GM12878 (cell line): ENCODE measurements at regions not wholly inside any gene's neighbourhood (a gene's known extent, or its start where the extent isn't known, plus 50 kb on each side); places are given as distances from the start of the nearest gene placed in this dataset.

Experiments
- CEBPB ChIP-seq, 2 experiments: fragments of 150-350 bp in 1 of 2; IDR thresholded peaks; 2 replicates each; pipeline ENCODE4 v1.6.1; 2012 to 2014; ENCODE audit warnings: low read depth in 2 of 2, low read length in 2 of 2, borderline replicate concordance in 1 of 2, inconsistent platforms in 1 of 2
- MEF2A ChIP-seq: IDR thresholded peaks from 2 replicates; pipeline ENCODE4 v1.6.1; 2011; ENCODE audit warnings: low read depth, mild to moderate bottlenecking, low read length, moderate library complexity; ENCODE audit not compliant: insufficient read depth
- RAD21 ChIP-seq: IDR thresholded peaks from 2 replicates; pipeline ENCODE4 v1.6.1; 2011; ENCODE audit warnings: mild to moderate bottlenecking, low read depth, low read length, moderate library complexity; ENCODE audit not compliant: insufficient read depth
- TF ChIP-seq, protein P1 (sequence below), 3 experiments: IDR thresholded peaks in 2 of 3; conservative IDR thresholded peaks in 1 of 3; 2 replicates each; pipeline ENCODE4 v1.5.1; 2011; ENCODE audit warnings: low read depth in 3 of 3, low read length in 3 of 3, mild to moderate bottlenecking in 3 of 3, control low read depth in 2 of 3, moderate library complexity in 2 of 3, inconsistent platforms in 1 of 3, mixed read lengths in 1 of 3; ENCODE audit not compliant: control insufficient read depth in 2 of 3, insufficient read depth in 1 of 3; ENCODE audit errors: extremely low read depth in 1 of 3
- TF ChIP-seq, protein P2 (sequence below): IDR thresholded peaks from 2 replicates; pipeline ENCODE4 v1.6.1; 2012; ENCODE audit warnings: low read depth, low read length, improper control_type of control experiment

GRCh38 chr2:47644351-47644750 is 73.6 kb upstream of the KCNK12 start:
- TF ChIP-seq, protein P1, sequence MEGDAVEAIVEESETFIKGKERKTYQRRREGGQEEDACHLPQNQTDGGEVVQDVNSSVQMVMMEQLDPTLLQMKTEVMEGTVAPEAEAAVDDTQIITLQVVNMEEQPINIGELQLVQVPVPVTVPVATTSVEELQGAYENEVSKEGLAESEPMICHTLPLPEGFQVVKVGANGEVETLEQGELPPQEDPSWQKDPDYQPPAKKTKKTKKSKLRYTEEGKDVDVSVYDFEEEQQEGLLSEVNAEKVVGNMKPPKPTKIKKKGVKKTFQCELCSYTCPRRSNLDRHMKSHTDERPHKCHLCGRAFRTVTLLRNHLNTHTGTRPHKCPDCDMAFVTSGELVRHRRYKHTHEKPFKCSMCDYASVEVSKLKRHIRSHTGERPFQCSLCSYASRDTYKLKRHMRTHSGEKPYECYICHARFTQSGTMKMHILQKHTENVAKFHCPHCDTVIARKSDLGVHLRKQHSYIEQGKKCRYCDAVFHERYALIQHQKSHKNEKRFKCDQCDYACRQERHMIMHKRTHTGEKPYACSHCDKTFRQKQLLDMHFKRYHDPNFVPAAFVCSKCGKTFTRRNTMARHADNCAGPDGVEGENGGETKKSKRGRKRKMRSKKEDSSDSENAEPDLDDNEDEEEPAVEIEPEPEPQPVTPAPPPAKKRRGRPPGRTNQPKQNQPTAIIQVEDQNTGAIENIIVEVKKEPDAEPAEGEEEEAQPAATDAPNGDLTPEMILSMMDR (IDR thresholded peaks at IDR 0.05 in 2 of 3, conservative IDR thresholded peaks at IDR 0.05 in 1 of 3; ENCODE audit: control insufficient read depth in 2 of 3, extremely low read depth in 1 of 3, insufficient read depth in 1 of 3, low read depth in 3 of 3, low read length in 3 of 3) = no peak
- TF ChIP-seq, protein P2, sequence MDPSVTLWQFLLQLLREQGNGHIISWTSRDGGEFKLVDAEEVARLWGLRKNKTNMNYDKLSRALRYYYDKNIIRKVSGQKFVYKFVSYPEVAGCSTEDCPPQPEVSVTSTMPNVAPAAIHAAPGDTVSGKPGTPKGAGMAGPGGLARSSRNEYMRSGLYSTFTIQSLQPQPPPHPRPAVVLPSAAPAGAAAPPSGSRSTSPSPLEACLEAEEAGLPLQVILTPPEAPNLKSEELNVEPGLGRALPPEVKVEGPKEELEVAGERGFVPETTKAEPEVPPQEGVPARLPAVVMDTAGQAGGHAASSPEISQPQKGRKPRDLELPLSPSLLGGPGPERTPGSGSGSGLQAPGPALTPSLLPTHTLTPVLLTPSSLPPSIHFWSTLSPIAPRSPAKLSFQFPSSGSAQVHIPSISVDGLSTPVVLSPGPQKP = no peak
- no peak for TF ChIP-seq MEF2A
- TF ChIP-seq RAD21 = no peak
- no peak for TF ChIP-seq CEBPB (IDR thresholded peaks at IDR 0.05; ENCODE audit: borderline replicate concordance in 1 of 2, low read depth in 2 of 2, low read length in 2 of 2)
